Pancreas (tissue), 10 donors: ENCODE measurements at regions not wholly inside any gene's neighbourhood (a gene's known extent, or its start where the extent isn't known, plus 50 kb on each side); places are given as distances from the start of the nearest gene placed in this dataset.

Experiments used
- ATAC-seq, 4 donors: fragments of 200-7000 bp; cut with Tn5 transposase; one replicate each; pipeline versions ENCODE4 v1.8.0 to v1.9.1; 2020; ENCODE audit warnings: mild to moderate bottlenecking in 4 of 4, moderate library complexity in 4 of 4
- DNase-seq, 6 donors: peaks; one replicate each; pipeline ENCODE4 v3.0.0-alpha.2; 2020
- FAIRE-seq: peaks from 2 replicates; lab custom pipeline; 2012; peaks lifted over from hg19 to GRCh38; lab: Jason Lieb, UNC
- H3K27ac ChIP-seq, 4 donors: fragments of 200-600 bp; sonication (generic); 1 replicate in 3 of 4; 2 replicates in 1 of 4; pipeline versions ENCODE4 v1.5.0 to v1.8.0; 2020
- H3K27me3 ChIP-seq, 4 donors: fragments of 200-600 bp; one replicate each; pipeline ENCODE4 v1.8.0; 2021
- H3K36me3 ChIP-seq, 3 donors: fragments of 200-600 bp; sonication (generic) in 1 of 3; one replicate each; pipeline versions ENCODE4 v1.5.0 to v1.8.0; 2020 to 2021
- H3K4me1 ChIP-seq, 3 donors: fragments of 200-600 bp; one replicate each; pipeline ENCODE4 v1.8.0; 2021
- H3K4me3 ChIP-seq, 4 donors: fragments of 200-600 bp; sonication (generic) in 2 of 4; one replicate each; pipeline versions ENCODE4 v1.5.0 to v1.8.0; 2020 to 2021
- H3K9me3 ChIP-seq, 4 donors: fragments of 200-600 bp; one replicate each; pipeline ENCODE4 v1.8.0; 2021
- WGBS, 2 donors: extraction: QIAGEN DNeasy Blood & Tissue Kit; methylation state at CpG; one replicate each; pipeline ENCODE4 v1.1.7; 2013; 5-methylcytosine and 5-hydroxymethylcytosine counted together
- intact Hi-C, 3 donors: fragments of 100-400 bp; cut with DNase I; formaldehyde crosslinking; loops; one replicate each; pipeline versions ENCODE4 v1.11.1 to v1.14.2; 2022
- TF ChIP-seq, protein P1 (sequence below), 4 donors: fragments of 200-600 bp; sonication (generic) in 3 of 4; IDR thresholded peaks; one replicate each; pipeline versions ENCODE4 v1.5.0 to v1.8.0; 2021; ENCODE audit warnings: antibody characterized with exemption in 4 of 4
- donor health status: healthy with polysubstance abuse.
- donor health status: DM: no; HTN: no; CAD: no; lungs with moderate emphysema.
- donor health status: DM: no; HTN: no; CAD: no.
- donor health status: control.
- donor health status: control.
- donor health status: Bipolar disorder and iron deficiency.
- donor health status: DM: yes; HTN: yes; CAD: no.
- donor health status: DM: no; HTN: no; CAD: no.
- donor health status: DM: no; HTN: no; CAD: no.
- donor health status: DM: yes; HTN: yes; CAD: no.

DNA sequence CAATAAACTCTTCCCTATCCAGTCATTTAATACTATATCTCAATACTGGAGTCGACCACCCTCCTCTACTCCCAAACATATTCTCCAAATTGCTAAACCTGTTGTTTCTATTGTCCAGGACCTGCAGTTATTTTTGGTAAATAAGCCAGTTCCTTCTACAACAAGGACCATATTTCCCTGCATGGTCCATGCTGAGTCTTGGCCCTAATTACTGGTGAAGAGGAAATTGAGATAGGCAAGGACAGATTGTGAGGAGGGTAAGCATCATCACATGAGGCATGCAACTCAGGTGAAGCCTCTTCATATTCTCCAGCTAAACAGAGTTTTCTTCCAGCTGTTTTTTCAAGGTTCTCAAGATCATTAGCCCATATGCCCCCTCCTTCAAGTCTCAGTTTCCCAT lies 1193.6 kb downstream of the RAPGEF2 start:
- Histone ChIP-seq H3K4me3 (no peak overlapping the region), H3K9me3 (no peaks in the 10 kb centered on the region), H3K36me3 (no peaks in the 10 kb centered on the region), H3K27ac (no peak overlapping the region), H3K4me1 (no peaks in the 10 kb centered on the region), H3K27me3 (no peaks in the 10 kb centered on the region)
- WGBS, 2 donors = 80 to 91% methylated on average over 1 of the region's 1 CpG
- no peak for FAIRE-seq
- no peak for ATAC-seq
- TF ChIP-seq, protein P1, sequence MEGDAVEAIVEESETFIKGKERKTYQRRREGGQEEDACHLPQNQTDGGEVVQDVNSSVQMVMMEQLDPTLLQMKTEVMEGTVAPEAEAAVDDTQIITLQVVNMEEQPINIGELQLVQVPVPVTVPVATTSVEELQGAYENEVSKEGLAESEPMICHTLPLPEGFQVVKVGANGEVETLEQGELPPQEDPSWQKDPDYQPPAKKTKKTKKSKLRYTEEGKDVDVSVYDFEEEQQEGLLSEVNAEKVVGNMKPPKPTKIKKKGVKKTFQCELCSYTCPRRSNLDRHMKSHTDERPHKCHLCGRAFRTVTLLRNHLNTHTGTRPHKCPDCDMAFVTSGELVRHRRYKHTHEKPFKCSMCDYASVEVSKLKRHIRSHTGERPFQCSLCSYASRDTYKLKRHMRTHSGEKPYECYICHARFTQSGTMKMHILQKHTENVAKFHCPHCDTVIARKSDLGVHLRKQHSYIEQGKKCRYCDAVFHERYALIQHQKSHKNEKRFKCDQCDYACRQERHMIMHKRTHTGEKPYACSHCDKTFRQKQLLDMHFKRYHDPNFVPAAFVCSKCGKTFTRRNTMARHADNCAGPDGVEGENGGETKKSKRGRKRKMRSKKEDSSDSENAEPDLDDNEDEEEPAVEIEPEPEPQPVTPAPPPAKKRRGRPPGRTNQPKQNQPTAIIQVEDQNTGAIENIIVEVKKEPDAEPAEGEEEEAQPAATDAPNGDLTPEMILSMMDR (IDR thresholded peaks at IDR 0.05) = no peak
- intact Hi-C loops = no loop called here
- no peak for DNase-seq

GRCh38 chr4:160299177-160299576 lies 1196.3 kb downstream of the RAPGEF2 start:
- DNase-seq = no peak
- Histone ChIP-seq H3K36me3 (no peaks in the 10 kb centered on the region), H3K27ac (no peak overlapping the region), H3K9me3 (no peaks in the 10 kb centered on the region), H3K27me3 (no peaks in the 10 kb centered on the region), H3K4me1 (no peaks in the 10 kb centered on the region), H3K4me3 (no peak overlapping the region)
- ATAC-seq = no peak
- intact Hi-C loops = no loop called here
- FAIRE-seq = no peak
- 57 to 58% methylated on average over 1 of the region's 1 CpG for WGBS, 2 donors
- TF ChIP-seq, protein P1 (IDR thresholded peaks at IDR 0.05) = no peak

- FAIRE-seq = no peak
- Histone ChIP-seq H3K4me3 (no peak overlapping the region), H3K27me3 (no peaks in the 10 kb centered on the region), H3K27ac (no peak overlapping the region), H3K9me3 (no peaks in the 10 kb centered on the region), H3K4me1 (no peaks in the 10 kb centered on the region), H3K36me3 (no peaks in the 10 kb centered on the region)
- no peak for DNase-seq
- WGBS, 2 donors = 72 to 79% methylated on average over 2 of the region's 2 CpGs
- intact Hi-C loops = no loop called here
- TF ChIP-seq, protein P1 (IDR thresholded peaks at IDR 0.05) = no peak
- ATAC-seq = no peak
Observed at GRCh38 chr4:160299608-160300007, 1196.7 kb downstream of the RAPGEF2 start.

- TF ChIP-seq, protein P1 (IDR thresholded peaks at IDR 0.05) = no peak
- no peak overlapping the region for H3K27ac ChIP-seq
- no peak for ATAC-seq
- H3K9me3 ChIP-seq = no peaks in the 10 kb centered on the region
- H3K4me1 ChIP-seq = no peaks in the 10 kb centered on the region
- 93 to 95% methylated on average over 1 of the region's 1 CpG for WGBS, 2 donors
- DNase-seq = no peak
- intact Hi-C loops = no loop called here
- FAIRE-seq = no peak
- H3K4me3 ChIP-seq = no peak overlapping the region
- H3K27me3 ChIP-seq = no peaks in the 10 kb centered on the region
- no peaks in the 10 kb centered on the region for H3K36me3 ChIP-seq
Observed at GRCh38 chr4:160316036-160316435, 1213.2 kb downstream of the RAPGEF2 start.

DNA sequence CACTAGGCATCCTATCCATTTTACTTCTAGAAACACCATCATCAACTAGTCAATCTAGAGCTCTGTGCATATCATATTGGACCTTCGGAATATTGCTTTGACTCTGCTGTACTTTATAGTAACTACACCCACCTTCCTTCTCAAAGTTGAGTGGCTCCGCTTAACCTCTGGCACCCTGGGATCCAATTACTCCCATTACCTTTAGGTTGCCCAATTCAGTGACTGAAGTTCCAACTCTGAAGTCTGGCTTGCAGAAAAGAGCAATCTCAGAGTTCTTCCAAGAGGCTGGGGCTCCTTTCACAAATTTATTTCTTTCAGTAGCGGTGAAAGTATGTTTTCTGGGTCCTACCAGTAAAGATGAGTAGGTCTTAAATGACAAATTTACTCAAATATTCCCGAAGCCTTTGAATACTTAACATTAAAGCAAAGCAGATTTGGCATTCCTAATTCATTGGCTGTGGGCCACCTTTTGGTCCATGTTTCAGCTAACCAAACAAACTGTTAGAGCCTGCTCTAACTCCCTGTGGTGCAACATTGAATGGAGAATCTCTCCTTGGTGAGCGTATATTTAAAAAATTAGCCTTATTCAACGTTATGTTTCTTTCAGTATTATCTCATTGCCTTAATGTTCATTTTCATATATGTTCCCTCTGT lies 1215.8 kb downstream of the RAPGEF2 start:
- H3K4me1 ChIP-seq = no peaks in the 10 kb centered on the region
- no peaks in the 10 kb centered on the region for H3K27me3 ChIP-seq
- no peak for FAIRE-seq
- H3K4me3 ChIP-seq = no peak overlapping the region
- no peaks in the 10 kb centered on the region for H3K36me3 ChIP-seq
- H3K27ac ChIP-seq = no peak overlapping the region
- TF ChIP-seq, protein P1 (IDR thresholded peaks at IDR 0.05) = no peak
- 83 to 87% methylated on average over 6 of the region's 6 CpGs for WGBS, 2 donors
- intact Hi-C loops = no loop called here
- ATAC-seq = no peak
- DNase-seq = no peak
- H3K9me3 ChIP-seq = no peaks in the 10 kb centered on the region
